ENCODE measurements at regions not wholly inside any gene's neighbourhood (a gene's known extent, or its start where the extent isn't known, plus 50 kb on each side); places are given as distances from the start of the nearest gene placed in this dataset.

DNA sequence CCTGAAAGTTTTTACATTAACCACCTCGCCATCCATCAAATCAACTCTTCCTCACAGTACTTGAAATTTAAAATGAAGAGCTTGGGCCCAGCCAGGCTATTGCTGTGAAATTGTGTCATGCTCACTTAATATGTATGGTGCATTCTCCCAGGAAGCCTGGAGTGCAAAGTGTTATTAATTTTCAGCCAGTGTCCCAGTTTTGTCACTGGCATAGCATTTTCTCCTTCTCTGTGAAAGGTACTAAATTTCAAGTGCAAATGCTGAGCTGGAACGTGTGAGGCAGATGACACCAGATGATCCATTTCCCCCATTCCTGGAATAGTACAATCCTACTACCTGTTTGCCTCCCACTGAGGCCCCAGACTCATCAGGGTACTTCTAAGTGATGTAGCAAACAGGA is 397.6 kb upstream of the ACTBL2 start:
- TF ChIP-seq, protein P1, sequence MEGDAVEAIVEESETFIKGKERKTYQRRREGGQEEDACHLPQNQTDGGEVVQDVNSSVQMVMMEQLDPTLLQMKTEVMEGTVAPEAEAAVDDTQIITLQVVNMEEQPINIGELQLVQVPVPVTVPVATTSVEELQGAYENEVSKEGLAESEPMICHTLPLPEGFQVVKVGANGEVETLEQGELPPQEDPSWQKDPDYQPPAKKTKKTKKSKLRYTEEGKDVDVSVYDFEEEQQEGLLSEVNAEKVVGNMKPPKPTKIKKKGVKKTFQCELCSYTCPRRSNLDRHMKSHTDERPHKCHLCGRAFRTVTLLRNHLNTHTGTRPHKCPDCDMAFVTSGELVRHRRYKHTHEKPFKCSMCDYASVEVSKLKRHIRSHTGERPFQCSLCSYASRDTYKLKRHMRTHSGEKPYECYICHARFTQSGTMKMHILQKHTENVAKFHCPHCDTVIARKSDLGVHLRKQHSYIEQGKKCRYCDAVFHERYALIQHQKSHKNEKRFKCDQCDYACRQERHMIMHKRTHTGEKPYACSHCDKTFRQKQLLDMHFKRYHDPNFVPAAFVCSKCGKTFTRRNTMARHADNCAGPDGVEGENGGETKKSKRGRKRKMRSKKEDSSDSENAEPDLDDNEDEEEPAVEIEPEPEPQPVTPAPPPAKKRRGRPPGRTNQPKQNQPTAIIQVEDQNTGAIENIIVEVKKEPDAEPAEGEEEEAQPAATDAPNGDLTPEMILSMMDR (IDR thresholded peaks at IDR 0.05 in 4 of 5, conservative IDR thresholded peaks at IDR 0.05 in 1 of 5), result no peak
- no peak for TF ChIP-seq POLR2A (IDR thresholded peaks at IDR 0.05)
